Vagina (tissue), 2 donors: ENCODE measurements at regions not wholly inside any gene's neighbourhood (a gene's known extent, or its start where the extent isn't known, plus 50 kb on each side); places are given as distances from the start of the nearest gene placed in this dataset.

Experiments used
- POLR2A ChIP-seq, 2 donors: fragments of 450-650 bp; IDR thresholded peaks; one replicate each; pipeline ENCODE4 v1.6.1; 2017; ENCODE audit warnings: antibody characterized with exemption in 2 of 2, mild to moderate bottlenecking in 2 of 2, moderate library complexity in 2 of 2
- POLR2AphosphoS5 ChIP-seq, 2 donors: sonication (generic); formaldehyde crosslinking; IDR thresholded peaks; one replicate each; pipeline ENCODE4 v1.9.0; 2017; ENCODE audit warnings: antibody characterized with exemption in 2 of 2, mild to moderate bottlenecking in 2 of 2, low read depth in 1 of 2; ENCODE audit not compliant: insufficient read depth in 1 of 2
- TF ChIP-seq, protein P1 (sequence below), 3 experiments: fragments of 450-650 bp in 2 of 3; fragments of 200-600 bp in 1 of 3; sonication (generic) in 1 of 3; IDR thresholded peaks; one replicate each; pipeline ENCODE4 v1.5.1; 2017 to 2019; ENCODE audit warnings: antibody characterized with exemption in 3 of 3, mild to moderate bottlenecking in 2 of 3, moderate library complexity in 2 of 3

DNA sequence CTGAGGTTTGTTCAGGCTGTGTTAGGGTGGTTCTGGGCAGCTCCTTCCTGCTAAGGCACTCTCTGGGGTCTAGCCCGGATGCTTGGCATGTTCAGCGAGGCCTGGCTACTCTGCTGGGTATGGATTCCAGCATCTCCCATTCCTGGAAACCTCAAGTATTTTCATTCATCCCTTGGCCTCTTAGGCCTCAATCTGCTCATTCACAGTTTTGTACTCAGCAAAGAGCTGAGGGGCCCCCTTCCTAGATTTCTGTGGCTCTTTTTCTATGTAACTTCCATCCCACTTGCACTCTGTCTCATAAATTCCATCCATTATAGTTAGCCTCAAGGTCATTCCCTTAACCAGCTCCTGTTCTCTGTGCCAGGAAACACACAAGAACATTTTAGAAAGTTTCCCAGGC is 798.8 kb upstream of the HS6ST1 start:
- TF ChIP-seq, protein P1, sequence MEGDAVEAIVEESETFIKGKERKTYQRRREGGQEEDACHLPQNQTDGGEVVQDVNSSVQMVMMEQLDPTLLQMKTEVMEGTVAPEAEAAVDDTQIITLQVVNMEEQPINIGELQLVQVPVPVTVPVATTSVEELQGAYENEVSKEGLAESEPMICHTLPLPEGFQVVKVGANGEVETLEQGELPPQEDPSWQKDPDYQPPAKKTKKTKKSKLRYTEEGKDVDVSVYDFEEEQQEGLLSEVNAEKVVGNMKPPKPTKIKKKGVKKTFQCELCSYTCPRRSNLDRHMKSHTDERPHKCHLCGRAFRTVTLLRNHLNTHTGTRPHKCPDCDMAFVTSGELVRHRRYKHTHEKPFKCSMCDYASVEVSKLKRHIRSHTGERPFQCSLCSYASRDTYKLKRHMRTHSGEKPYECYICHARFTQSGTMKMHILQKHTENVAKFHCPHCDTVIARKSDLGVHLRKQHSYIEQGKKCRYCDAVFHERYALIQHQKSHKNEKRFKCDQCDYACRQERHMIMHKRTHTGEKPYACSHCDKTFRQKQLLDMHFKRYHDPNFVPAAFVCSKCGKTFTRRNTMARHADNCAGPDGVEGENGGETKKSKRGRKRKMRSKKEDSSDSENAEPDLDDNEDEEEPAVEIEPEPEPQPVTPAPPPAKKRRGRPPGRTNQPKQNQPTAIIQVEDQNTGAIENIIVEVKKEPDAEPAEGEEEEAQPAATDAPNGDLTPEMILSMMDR (IDR thresholded peaks at IDR 0.05): no peak
- no peak for TF ChIP-seq POLR2A (IDR thresholded peaks at IDR 0.05)
- TF ChIP-seq POLR2AphosphoS5 (IDR thresholded peaks at IDR 0.05; ENCODE audit: insufficient read depth in 1 of 2, low read depth in 1 of 2): no peak
